Activated CD8-positive, alpha-beta memory T cell treated with anti-CD3 and anti-CD28 coated beads, Interleukin-2, amount 50 U/mL, for 1 hour (primary cell): ENCODE measurements at regions not wholly inside any gene's neighbourhood (a gene's known extent, or its start where the extent isn't known, plus 50 kb on each side); places are given as distances from the start of the nearest gene placed in this dataset.

Source experiments
- DNase-seq: peaks from one replicate; pipeline ENCODE4 v3.0.0-alpha.2; 2020; ENCODE audit errors: extremely low read depth

GRCh38 chr13:85543144-85543543 lies 256.1 kb downstream of the SLITRK6 start:
- DNase-seq = no peak

GRCh38 chr13:85541476-85541875 lies 257.7 kb downstream of the SLITRK6 start:
- no peak for DNase-seq

- DNase-seq = no peak
Measured at GRCh38 chr13:85538957-85539356, 260.3 kb downstream of the SLITRK6 start.

GRCh38 chr13:85537601-85538000 lies 261.6 kb downstream of the SLITRK6 start:
- DNase-seq = no peak

- DNase-seq = no peak
Measured at GRCh38 chr13:85536706-85537105, 262.5 kb downstream of the SLITRK6 start.

GRCh38 chr13:85535316-85536084 lies 263.7 kb downstream of the SLITRK6 start:
- DNase-seq = no peak

GRCh38 chr13:85533911-85534310 lies 265.3 kb downstream of the SLITRK6 start:
- no peak for DNase-seq

GRCh38 chr13:85529218-85529594 lies 270.0 kb downstream of the SLITRK6 start:
- DNase-seq = no peak

GRCh38 chr13:85528491-85529217 lies 270.6 kb downstream of the SLITRK6 start:
- no peak for DNase-seq

- no peak for DNase-seq
Measured at GRCh38 chr13:85527316-85527715, 271.9 kb downstream of the SLITRK6 start.

GRCh38 chr13:85525411-85525810 lies 273.8 kb downstream of the SLITRK6 start:
- no peak for DNase-seq

- DNase-seq = no peak
Measured at GRCh38 chr13:85521657-85522056, 277.6 kb downstream of the SLITRK6 start.

GRCh38 chr13:85520445-85520844 lies 278.8 kb downstream of the SLITRK6 start:
- DNase-seq = no peak

GRCh38 chr13:85519363-85519762 lies 279.9 kb downstream of the SLITRK6 start:
- DNase-seq = no peak

- DNase-seq = no peak
Measured at GRCh38 chr13:85512421-85512820, 286.8 kb downstream of the SLITRK6 start.

- DNase-seq = no peak
Measured at GRCh38 chr13:85509512-85509911, 289.7 kb downstream of the SLITRK6 start.

- DNase-seq = no peak
Measured at GRCh38 chr13:85508683-85509329, 290.4 kb downstream of the SLITRK6 start.

GRCh38 chr13:85503797-85504196 lies 295.4 kb downstream of the SLITRK6 start:
- DNase-seq = no peak

- no peak for DNase-seq
Measured at GRCh38 chr13:85501616-85502015, 297.6 kb downstream of the SLITRK6 start.

- no peak for DNase-seq
Measured at GRCh38 chr13:85500696-85501256, 298.4 kb downstream of the SLITRK6 start.

GRCh38 chr13:85498774-85499173 lies 300.4 kb downstream of the SLITRK6 start:
- no peak for DNase-seq

GRCh38 chr13:85497652-85498051 lies 301.6 kb downstream of the SLITRK6 start:
- DNase-seq = no peak
